ENCODE measurements at regions not wholly inside any gene's neighbourhood (a gene's known extent, or its start where the extent isn't known, plus 50 kb on each side); places are given as distances from the start of the nearest gene placed in this dataset.

DNA sequence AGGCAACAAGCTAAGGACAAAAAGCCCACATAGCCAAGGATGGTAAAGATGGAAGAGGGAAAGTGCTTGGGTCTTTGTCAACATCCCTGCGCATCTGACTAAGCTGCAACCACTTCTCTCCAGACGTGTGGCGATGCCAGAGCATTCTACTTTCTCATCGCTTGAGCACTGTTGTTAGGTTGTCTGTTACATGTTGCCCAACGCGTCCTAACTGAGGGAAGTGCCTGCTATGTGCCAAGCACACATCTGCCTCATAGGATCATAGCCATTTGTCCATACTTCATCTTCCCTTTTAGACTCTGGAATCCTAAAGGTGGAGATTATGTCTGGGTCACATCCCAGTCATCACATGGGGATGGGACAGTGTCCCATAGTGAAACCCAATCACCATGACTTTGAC lies 464.9 kb downstream of the MATN1 start:
- TF ChIP-seq TAF1 (IDR thresholded peaks at IDR 0.05; ENCODE audit: low read depth) (no peak), POLR2AphosphoS5 (IDR thresholded peaks at IDR 0.05) (no peak), EP300 (conservative IDR thresholded peaks at IDR 0.05; ENCODE audit: poor library complexity, severe bottlenecking) (no peak), MXI1 (conservative IDR thresholded peaks at IDR 0.05; ENCODE audit: poor library complexity, severe bottlenecking) (no peak), EZH2 (IDR thresholded peaks at IDR 0.05; ENCODE audit: borderline replicate concordance, insufficient read depth, low read length, poor library complexity, severe bottlenecking) (no peak)
- TF ChIP-seq, protein P1, sequence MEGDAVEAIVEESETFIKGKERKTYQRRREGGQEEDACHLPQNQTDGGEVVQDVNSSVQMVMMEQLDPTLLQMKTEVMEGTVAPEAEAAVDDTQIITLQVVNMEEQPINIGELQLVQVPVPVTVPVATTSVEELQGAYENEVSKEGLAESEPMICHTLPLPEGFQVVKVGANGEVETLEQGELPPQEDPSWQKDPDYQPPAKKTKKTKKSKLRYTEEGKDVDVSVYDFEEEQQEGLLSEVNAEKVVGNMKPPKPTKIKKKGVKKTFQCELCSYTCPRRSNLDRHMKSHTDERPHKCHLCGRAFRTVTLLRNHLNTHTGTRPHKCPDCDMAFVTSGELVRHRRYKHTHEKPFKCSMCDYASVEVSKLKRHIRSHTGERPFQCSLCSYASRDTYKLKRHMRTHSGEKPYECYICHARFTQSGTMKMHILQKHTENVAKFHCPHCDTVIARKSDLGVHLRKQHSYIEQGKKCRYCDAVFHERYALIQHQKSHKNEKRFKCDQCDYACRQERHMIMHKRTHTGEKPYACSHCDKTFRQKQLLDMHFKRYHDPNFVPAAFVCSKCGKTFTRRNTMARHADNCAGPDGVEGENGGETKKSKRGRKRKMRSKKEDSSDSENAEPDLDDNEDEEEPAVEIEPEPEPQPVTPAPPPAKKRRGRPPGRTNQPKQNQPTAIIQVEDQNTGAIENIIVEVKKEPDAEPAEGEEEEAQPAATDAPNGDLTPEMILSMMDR (IDR thresholded peaks at IDR 0.05; ENCODE audit: poor library complexity, severe bottlenecking) = no peak
- TF ChIP-seq, protein P2, sequence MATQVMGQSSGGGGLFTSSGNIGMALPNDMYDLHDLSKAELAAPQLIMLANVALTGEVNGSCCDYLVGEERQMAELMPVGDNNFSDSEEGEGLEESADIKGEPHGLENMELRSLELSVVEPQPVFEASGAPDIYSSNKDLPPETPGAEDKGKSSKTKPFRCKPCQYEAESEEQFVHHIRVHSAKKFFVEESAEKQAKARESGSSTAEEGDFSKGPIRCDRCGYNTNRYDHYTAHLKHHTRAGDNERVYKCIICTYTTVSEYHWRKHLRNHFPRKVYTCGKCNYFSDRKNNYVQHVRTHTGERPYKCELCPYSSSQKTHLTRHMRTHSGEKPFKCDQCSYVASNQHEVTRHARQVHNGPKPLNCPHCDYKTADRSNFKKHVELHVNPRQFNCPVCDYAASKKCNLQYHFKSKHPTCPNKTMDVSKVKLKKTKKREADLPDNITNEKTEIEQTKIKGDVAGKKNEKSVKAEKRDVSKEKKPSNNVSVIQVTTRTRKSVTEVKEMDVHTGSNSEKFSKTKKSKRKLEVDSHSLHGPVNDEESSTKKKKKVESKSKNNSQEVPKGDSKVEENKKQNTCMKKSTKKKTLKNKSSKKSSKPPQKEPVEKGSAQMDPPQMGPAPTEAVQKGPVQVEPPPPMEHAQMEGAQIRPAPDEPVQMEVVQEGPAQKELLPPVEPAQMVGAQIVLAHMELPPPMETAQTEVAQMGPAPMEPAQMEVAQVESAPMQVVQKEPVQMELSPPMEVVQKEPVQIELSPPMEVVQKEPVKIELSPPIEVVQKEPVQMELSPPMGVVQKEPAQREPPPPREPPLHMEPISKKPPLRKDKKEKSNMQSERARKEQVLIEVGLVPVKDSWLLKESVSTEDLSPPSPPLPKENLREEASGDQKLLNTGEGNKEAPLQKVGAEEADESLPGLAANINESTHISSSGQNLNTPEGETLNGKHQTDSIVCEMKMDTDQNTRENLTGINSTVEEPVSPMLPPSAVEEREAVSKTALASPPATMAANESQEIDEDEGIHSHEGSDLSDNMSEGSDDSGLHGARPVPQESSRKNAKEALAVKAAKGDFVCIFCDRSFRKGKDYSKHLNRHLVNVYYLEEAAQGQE (IDR thresholded peaks at IDR 0.05; ENCODE audit: borderline replicate concordance) = no peak

Measured in neural cell (in vitro differentiated cells).